GM19324 (cell line): ENCODE measurements at regions not wholly inside any gene's neighbourhood (a gene's known extent, or its start where the extent isn't known, plus 50 kb on each side); places are given as distances from the start of the nearest gene placed in this dataset.
"Not testable (repeated sequence)": the region's sequence is repeated elsewhere in the genome, so short reads cannot be mapped to it uniquely, and the experiment has no call there.

Experiments used
- ATAC-seq: cut with Tn5 transposase; IDR thresholded peaks from one replicate; pipeline ENCODE4 v1.9.1; 2021; ENCODE audit warnings: mild to moderate bottlenecking, moderate library complexity; ENCODE audit not compliant: unreplicated experiment, low FRiP score

GRCh38 chr12:18794000-18794399, 56.1 kb downstream of the CAPZA3 start:
- no peak for ATAC-seq

GRCh38 chr12:18797604-18798003, 59.7 kb downstream of the CAPZA3 start:
- no peak for ATAC-seq

GRCh38 chr12:18798535-18799361, 60.8 kb downstream of the CAPZA3 start:
- ATAC-seq = no peak

- ATAC-seq = no peak
Measured at GRCh38 chr12:18799561-18799960, 61.6 kb downstream of the CAPZA3 start.

GRCh38 chr12:18805516-18806248, 67.8 kb downstream of the CAPZA3 start:
- ATAC-seq = no peak

GRCh38 chr12:18807714-18808113, 69.8 kb downstream of the CAPZA3 start:
- no peak for ATAC-seq

- ATAC-seq = no peak
Measured at GRCh38 chr12:18808221-18808620, 70.3 kb downstream of the CAPZA3 start.

- no peak for ATAC-seq
Measured at GRCh38 chr12:18810537-18811253, 72.8 kb downstream of the CAPZA3 start.

GRCh38 chr12:18811273-18811672, 73.4 kb downstream of the CAPZA3 start:
- no peak for ATAC-seq

GRCh38 chr12:18813753-18814152, 75.8 kb downstream of the CAPZA3 start:
- ATAC-seq = no peak

GRCh38 chr12:18818579-18819268, 80.8 kb downstream of the CAPZA3 start:
- ATAC-seq = no peak

GRCh38 chr12:18819484-18819883, 81.6 kb downstream of the CAPZA3 start:
- ATAC-seq = no peak

GRCh38 chr12:18823461-18823860, 85.5 kb downstream of the CAPZA3 start:
- ATAC-seq = no peak

GRCh38 chr12:18824287-18824686, 86.4 kb downstream of the CAPZA3 start:
- ATAC-seq = no peak

- ATAC-seq = no peak
Measured at GRCh38 chr12:18825138-18825537, 87.2 kb downstream of the CAPZA3 start.

- ATAC-seq = no peak
Measured at GRCh38 chr12:18827913-18828312, 90.0 kb downstream of the CAPZA3 start.

- ATAC-seq = no peak
Measured at GRCh38 chr12:18828483-18828882, 90.6 kb downstream of the CAPZA3 start.

- ATAC-seq = no peak
Measured at GRCh38 chr12:18828987-18829386, 91.1 kb downstream of the CAPZA3 start.

- not testable (repeated sequence) for ATAC-seq
Measured at GRCh38 chr12:18832932-18833331, 95.0 kb downstream of the CAPZA3 start.

- no peak for ATAC-seq
Measured at GRCh38 chr12:18837025-18837424, 99.1 kb downstream of the CAPZA3 start.

- ATAC-seq = no peak
Measured at GRCh38 chr12:18837505-18837904, 99.6 kb downstream of the CAPZA3 start.
